T-helper 2 cell treated with Interferon-gamma antibody and Interleukin-4, amounts not matched to agents 100 ng/mL and 5 ng/mL, for 36 hours (primary cell): ENCODE measurements at regions not wholly inside any gene's neighbourhood (a gene's known extent, or its start where the extent isn't known, plus 50 kb on each side); places are given as distances from the start of the nearest gene placed in this dataset.

Experiments
- intact Hi-C: fragments of 100-400 bp; cut with micrococcal nuclease; formaldehyde crosslinking; loops from one replicate; pipeline ENCODE4 v1.15.1; 2023

DNA sequence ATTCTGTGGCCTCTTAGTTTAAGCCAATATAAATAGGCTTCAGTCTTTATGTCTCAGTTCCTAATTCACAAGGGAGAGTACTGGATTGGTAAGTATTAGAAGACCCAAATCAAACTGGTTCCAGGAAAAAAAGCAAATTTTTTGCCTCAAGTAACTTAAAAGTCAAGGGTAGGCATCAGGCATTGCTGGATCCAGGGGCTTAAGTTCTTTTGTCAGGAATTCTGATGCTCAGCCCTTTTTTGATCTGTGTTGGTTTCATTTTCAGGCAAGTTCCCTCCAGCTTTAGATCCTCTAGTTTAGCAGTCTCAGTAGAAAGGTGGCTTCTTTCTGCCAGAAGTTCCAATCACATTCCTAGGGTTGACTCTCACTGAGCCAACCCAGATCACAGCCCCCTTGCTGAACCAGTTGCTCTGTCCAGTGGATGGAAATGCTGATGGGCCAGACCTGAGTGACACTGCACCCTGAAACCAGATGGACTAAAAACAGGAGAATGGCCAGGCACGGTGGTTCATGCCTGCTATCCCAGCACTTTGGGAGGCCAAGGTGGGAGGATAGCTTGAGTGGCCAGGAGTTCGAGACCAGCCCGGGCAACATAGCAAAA lies 253.5 kb downstream of the SHQ1 start:
- intact Hi-C loops, result no loop called here

DNA sequence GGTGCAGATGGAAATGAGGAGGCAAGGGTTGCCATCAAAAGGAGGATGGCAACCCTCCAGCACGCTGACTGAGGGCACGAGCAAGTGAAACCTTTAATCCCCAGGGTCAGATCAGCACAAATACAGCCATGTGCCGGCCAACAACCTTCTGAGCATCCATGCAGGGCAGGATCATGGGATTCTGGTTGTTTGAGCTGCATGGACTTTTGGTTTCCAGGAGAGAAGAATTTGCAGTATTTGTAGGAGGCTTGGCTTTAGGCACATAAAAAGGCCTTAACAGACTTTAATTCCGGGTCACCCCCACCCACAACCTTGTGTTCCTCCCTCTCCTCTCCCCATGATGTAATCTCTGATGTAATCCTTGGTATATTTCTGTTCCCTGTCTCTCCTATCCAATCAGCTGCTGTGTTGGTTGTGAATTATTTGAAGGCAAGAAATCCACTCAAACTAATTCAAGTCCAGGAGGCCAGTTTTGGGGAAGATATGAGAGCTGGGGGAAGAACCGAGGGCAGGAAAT lies 254.3 kb downstream of the SHQ1 start:
- intact Hi-C loops, result no loop called here

DNA sequence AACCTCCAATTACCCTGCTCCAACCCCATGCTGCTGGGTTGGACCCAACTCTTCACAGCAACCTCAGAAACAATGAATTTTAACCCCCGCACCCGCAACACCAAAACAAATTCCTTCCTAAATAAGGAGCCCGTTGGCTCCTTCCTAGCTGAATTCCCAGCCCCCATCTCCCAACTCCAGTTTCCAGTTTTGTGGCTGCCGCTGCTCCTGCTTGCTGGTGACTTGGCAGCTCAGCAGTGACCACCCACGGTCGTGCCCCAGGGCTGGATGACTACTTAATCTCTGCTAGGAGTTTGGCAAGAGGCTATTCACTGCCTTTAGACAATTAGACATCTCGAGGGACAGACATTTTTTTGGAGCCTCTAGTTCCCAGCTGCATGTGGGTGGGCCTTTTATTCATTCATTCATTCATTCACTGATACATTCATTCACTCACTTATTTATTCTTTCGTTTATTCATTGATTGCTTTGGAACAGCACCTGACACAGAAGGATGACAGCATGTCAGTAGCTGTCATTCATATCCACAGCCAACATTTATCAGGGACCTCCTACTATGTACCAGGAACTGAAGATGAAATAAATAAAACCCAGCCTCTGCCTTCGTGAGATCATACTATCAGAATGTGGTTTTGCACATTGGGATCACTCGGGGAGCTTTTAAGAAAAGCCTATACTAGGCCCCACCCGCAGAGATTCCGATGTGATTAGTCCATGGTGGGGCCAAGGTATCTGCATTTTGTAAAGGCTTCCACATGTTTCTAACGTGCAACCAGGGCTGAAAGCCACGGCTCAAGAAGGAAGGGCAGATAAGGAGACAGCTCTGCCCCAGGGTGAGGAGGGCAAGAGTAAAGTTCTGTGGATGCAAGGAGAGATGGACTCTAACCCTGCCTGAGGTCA lies 256.5 kb downstream of the SHQ1 start:
- intact Hi-C loops, result no loop called here

DNA sequence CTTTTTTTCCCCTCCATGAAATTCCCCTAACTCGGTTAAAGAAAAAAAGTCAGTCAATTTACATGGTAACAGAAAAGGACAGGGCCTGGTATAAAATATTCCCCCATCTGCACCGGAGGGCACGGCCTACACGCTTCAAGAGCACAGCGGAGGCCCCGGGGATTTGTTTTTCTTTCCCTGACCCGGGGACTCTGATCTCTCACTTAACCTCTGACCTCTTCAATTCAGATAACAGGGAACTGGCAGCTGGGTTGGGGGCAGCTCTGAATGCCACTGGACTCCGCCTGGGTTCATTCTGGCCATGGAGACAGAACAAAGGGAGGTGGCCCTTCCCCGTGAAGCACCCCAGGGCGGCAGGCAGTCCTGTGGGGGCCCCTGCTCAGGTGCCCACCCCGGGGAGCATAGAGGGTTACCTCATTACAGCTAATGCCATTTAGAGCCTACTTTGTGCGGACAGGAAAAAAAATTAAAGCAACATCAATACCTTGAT lies 257.5 kb downstream of the SHQ1 start:
- intact Hi-C loops, result no loop called here

DNA sequence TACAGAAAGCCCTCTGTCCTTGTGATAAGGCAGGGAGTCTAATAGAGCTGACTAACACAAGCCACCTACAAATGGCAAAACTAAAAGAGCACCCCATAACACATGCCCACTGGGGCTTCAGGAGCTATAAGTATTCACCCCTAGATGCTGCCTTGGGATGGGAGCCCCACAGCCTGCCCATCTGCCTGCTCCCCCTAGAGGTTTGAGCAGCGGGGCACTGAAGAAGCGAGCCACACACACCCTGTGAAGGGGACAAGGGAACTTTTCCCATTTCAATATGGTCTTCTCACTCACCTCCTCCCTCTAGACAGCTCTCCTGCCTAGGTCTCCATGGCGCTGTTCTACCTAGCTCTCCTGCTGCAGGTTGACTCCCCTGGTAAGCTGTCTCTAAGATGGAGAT lies 261.0 kb downstream of the SHQ1 start:
- intact Hi-C loops, result no loop called here

DNA sequence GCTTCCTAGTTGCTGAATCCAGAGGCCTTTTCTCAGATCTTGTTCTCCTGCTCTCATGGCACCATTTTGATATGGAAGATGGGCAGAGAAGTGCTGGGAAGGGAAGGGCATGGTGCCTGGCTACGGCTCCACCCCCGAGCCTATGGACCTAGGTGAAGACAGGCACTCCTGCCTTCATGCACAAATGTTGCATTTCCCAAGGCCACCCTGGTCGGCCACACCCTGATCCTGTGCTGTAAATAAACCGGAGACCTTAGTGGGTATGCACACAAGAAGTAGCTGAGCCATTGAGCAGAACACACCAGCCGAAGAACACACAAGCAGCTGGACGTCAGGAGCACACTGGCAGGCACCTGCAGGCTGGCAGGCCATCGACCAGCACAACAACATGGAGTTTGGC lies 261.6 kb downstream of the SHQ1 start:
- intact Hi-C loops, result no loop called here

DNA sequence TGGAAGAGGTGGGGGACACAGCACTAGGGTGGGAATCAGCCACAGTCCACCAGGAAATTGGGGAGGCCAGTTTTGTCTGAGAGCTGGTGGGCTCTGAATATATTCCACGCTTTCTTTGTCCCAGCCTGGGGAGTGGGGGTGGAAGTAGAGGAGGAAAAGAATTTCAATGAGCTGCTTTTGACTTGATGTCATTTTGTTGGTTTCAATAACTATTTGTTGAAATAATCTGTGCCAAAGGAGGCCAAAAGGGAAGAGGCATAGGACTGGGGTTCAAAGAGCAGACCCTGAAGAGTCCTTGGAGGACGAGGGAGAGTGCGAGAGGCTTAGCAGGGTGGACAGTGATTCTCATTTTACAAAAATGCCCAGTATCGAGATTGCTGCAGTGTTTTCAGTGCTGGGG lies 262.3 kb downstream of the SHQ1 start:
- intact Hi-C loops, result no loop called here

DNA sequence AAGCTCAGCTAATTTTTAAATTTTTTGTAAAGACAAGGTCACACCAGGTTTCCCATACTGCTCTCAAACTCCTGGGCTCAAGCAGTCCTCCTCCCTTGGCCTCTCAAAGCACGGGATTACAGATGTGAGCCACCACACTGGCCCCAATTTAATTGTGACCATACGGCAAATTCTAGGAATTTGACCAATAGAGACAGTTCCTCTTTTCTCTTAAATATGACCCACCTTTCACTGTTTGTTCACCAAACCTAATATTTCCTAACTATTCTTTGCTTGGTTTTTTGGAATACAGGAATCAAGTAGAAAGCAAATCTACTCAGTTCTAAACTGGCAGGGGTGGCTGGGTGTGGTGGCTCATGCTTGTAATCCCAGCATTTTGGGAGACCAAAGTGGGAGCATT lies 264.0 kb downstream of the SHQ1 start:
- intact Hi-C loops, result no loop called here

DNA sequence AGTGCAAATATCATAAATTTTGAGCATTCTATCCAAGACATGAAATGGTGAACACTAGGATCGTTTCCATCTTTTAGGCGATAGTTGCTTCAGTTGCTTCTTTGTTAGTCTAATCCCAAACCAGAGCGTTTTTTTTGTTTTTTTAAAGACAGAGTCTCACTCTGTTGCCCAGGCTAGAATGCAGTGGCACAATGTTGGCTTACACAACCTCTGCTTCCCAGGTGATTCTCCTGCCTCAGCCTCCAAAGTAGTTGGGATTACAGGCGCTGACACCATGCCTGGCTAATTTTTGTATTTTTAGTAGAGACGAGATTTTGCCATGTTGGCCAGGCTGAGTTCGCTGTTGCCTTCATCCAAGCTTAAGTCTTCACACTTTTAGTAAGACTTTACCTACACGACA lies 265.3 kb downstream of the SHQ1 start:
- intact Hi-C loops, result no loop called here

DNA sequence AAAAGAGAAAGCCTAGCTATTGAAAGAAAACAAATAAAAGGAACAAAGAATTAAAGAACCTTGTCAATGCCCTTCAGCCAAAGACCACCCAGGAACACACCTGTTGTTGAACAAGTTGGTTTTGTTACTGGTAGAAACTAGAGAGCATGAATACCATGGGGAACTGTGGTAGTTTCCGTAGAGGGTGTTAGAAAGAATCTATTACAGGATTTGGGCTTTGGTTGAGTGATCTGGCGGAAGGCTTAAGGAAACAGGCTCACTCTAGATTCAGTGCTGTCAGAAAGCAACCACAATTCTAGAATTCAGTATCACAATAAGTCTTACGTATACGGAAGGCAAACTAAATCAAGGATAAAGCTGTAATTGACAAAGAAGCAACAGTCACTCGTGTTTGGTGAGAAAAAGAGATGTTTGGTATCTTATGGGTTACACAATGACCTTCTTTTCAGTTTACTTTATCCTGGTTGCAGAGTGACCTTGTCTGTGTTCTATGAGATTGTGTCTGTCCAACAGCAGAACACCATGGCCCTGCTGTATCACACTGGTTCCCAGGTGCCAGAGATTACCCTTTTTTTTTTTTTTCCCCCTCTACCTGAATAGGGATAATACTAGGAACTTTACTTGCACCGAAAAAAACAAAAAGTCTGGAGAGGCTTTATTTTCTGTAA lies 265.9 kb downstream of the SHQ1 start:
- intact Hi-C loops, result no loop called here

DNA sequence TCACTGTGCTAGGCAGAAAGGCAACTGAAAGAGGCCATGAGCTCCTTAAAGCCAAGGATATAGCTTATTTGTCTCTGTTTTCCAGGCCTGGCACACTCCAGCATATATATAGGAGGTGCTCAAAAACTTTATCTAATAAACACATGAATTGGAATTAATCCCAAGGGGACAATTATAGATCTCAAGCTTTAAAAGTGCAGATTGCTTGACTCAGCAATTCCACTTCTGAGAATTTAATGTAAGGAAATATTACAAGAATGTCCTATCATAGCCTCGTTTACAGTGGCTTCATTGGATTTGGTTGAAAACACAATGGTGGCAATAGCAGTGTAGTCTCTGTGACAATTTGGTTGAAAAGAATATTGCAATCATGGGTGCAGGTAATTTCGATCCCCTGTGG lies 267.3 kb downstream of the SHQ1 start:
- intact Hi-C loops, result no loop called here

DNA sequence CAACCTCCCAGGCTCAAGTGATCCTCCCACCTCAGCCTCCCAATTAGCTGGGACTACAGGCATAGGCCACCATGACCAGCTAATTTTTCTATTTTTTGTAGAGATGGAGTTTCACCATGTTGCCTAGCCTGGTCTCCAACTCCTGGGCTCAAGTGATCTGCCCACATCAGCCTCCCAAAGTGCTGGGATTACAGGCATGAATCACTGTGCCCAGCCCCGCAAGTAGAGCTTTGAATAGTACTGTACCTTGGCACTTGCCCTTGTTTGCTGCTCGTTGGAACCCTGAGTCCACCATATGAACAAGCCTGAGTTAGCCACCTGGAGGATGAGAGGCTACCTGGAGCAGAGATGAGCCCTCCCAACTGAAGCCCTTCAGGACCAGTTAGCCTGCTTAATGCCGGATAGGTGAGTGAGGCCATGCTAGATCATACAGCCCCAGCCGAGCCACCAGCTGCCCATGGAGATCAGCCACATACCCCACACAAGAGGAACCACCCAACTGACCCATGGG lies 267.9 kb downstream of the SHQ1 start:
- intact Hi-C loops, result no loop called here

DNA sequence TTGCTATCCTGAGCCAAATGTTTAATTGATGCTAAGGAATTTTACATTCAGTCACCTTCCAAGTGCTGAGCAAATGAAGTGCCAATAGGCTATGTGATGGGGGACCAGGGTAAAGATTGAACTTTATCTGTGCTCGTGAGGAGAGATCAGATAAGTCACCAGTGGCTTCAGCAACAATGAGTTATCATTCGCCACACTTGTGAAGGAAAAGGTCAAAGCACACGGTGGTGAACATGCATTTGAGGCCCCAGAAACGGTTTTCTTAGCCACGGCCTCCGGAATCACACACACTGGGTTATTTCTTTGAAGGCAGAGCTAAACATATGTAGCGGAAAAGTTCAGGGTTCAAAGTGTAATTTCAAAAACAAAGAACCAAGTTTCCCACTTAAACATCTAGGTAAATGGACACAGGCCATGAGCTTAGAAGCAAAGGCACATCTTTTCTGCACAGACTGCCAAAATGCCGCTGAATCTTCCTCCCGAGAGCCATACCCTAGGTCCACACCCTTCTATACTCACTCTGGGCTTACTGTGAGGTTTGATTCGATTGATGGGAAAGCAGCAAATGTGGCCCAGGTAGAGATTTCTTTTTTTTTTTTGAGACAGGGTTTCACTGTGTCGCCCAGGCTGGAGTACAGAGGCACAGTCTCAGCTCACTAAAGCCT lies 268.5 kb downstream of the SHQ1 start:
- intact Hi-C loops, result no loop called here

DNA sequence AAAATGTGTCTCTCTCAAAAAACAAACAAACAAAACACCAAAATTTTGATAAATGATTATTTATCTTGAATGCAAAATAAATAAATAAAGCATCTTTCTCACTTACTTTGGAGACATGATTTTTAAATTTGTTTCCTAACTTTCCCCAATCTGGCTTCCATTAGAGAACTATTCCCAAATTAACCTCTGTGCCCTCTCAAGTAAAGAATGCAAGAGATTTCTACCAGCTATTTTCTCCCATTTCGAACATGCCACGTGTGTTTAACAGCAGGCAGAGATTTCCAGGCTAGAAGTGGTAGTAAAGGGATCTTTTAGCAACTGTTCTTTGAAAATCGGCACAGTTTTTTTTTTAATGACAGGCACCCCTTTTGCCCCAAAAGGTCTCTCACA lies 269.1 kb downstream of the SHQ1 start:
- intact Hi-C loops, result no loop called here

DNA sequence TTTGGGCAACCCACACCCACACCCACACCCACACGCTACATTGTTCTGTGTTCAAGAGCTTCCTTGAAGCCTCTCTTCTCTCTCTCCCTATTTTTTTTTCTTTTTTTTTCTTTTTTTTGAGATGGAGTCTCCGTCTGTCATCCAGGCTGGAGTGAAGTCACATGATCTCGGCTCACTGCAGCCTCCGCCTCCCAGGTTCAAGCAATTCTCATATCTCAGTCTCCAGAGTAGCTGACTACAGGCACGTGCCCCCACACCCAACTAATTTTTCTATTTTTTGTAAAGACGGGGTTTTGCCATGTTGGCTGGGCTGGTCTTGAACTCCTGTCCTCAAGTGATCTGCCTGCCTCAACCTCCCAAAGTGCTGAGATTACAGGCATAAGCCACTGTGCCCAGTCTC lies 271.1 kb downstream of the SHQ1 start:
- intact Hi-C loops, result no loop called here

DNA sequence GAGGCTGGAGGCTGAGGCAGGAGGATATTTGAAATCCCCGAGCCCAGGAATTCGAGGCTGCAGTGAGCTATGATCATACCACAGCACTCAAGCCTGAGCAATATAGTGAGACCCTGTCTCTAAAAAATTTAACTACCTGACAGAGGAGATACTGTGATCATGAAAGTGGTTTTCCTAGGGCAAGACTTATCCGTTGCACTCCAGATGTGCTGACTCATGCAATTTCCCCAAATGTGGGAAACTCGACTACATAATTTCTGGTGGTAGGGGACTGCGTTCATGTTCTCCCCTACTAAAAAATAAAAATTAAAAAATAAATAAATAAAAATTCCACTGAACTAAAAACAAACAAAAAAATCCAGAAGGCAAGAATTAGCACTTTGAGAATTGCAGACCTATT lies 271.7 kb downstream of the SHQ1 start:
- intact Hi-C loops, result no loop called here

DNA sequence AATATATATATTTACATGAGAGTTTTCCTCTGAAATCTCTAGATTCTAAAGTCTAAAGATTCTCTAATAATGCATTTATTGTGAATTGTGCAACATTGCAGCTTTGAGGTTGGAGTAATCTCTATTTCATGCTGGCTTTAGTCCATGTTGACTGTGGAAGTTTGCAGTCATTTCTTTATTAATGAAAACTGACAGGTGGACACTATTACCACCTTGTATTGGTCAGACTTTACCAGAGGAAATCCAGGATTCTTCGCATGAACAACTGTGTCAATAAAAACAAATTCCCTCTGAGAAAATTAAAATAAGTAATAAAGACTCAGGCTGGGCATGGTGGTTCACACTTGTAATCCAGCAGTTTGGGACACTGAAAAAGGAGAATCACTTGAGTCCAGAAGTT lies 274.1 kb downstream of the SHQ1 start:
- intact Hi-C loops, result no loop called here

DNA sequence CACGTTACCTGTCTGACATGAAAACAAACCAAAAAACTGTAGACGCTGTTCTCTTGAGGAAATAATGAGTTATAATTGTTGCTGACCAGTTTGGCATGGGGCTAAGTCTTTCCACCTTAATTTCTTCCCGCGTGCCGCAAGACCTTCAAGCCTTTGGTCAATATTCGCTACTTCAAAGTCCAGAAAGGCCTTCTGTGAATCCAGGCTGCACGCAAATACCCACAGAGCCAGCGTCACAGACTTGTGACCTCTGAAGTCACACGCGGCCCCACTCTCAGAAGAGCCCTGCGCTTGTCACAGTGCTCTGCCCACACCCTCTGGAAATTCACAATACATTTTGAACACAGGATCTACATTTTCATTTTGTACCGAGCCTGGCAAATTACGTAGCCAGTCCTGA lies 275.2 kb downstream of the SHQ1 start:
- intact Hi-C loops, result no loop called here

DNA sequence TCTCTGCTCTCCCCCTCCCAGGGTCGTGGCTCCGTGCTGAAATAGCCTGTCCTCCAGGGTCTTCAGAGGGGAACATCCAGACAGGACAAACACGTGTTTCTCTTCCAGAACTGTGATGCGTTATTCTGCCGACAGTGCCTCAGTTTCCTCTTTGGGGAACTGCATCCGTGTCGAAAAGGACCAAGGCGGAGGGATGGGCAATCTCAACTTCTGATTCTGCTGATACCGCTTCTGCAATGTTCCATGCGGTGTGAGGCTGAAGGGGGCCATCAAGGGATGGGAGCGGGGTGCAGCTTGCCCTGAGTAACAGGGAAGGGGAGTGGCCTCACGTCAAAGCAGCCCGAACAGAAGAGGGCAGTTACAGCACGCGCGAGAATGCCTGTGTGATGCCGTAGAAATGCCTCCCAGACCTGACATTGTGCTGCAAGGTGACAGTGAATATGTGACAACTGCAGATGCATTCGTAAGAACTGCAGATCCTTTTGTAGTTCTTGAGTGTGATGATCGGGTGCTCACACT lies 275.7 kb downstream of the SHQ1 start:
- intact Hi-C loops, result no loop called here

DNA sequence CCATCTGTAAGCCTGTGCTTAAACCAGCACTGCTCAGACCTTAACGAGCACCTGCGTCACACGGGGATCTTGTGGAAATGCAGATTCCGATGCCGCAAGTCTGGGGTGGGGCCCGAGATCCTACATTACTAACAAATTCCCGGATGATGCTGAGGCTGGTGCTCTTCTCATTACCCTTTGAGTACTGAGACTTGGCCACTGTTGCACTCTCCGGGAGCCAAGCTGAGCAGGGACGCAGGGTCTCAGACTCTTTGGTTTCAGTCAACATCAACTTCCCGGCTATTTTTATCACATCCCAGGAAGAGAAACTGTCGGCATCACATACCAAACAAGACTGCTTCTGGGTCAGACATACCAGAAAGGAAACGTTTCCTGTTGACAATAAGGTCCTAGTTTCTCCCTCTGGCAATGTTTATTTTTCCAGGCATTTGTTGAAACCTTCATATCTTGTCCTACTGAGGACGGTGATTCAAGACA lies 276.6 kb downstream of the SHQ1 start:
- intact Hi-C loops, result no loop called here

DNA sequence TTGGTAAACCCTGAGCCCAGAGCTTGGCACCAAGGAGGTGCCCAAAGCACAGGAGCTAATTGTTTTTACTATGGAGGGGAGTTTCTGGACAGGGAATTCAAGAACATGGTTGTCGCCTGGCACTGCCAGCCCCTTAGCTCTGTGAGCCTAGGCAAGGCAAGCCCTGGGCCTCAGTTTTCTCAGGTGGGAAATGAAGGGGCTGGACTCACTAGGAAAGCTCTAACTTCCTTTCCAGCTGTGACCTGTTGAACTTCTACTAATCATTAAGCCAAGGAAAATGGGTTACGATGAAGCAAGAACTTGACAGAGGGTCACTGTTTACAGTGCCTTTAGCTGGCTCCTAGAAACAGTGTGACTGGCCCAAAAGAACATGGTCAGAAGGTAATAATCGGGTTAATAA lies 277.2 kb downstream of the SHQ1 start:
- intact Hi-C loops, result no loop called here
